ENCODE measurements at regions not wholly inside any gene's neighbourhood (a gene's known extent, or its start where the extent isn't known, plus 50 kb on each side); places are given as distances from the start of the nearest gene placed in this dataset.

GRCh38 chr16:85479972-85480726 is 133.0 kb upstream of the GSE1 start:
- no peak for ATAC-seq

GRCh38 chr16:85480727-85481101 is 132.4 kb upstream of the GSE1 start:
- ATAC-seq: no peak

GRCh38 chr16:85481206-85481605 is 131.9 kb upstream of the GSE1 start:
- ATAC-seq: no peak

- ATAC-seq: no peak
These were observed 131.4 kb upstream of the GSE1 start for GRCh38 chr16:85481738-85482137.

- ATAC-seq: no peak
These were observed 129.7 kb upstream of the GSE1 start for GRCh38 chr16:85483424-85483823.

- no peak for ATAC-seq
These were observed 128.5 kb upstream of the GSE1 start for GRCh38 chr16:85484347-85485300.

- no peak for ATAC-seq
These were observed 127.7 kb upstream of the GSE1 start for GRCh38 chr16:85485379-85485778.

GRCh38 chr16:85486256-85486915 is 126.7 kb upstream of the GSE1 start:
- ATAC-seq: no peak

- no peak for ATAC-seq
These were observed 124.7 kb upstream of the GSE1 start for GRCh38 chr16:85488414-85488813.

- no peak for ATAC-seq
These were observed 122.6 kb upstream of the GSE1 start for GRCh38 chr16:85490407-85491057.

GRCh38 chr16:85491058-85491771 is 121.9 kb upstream of the GSE1 start:
- no peak for ATAC-seq

GRCh38 chr16:85491798-85492294 is 121.3 kb upstream of the GSE1 start:
- ATAC-seq: no peak

- no peak for ATAC-seq
These were observed 120.7 kb upstream of the GSE1 start for GRCh38 chr16:85492295-85492864.

- ATAC-seq: no peak
These were observed 118.8 kb upstream of the GSE1 start for GRCh38 chr16:85494315-85494714.

GRCh38 chr16:85495259-85495658 is 117.9 kb upstream of the GSE1 start:
- ATAC-seq: no peak

- ATAC-seq: no peak
These were observed 117.1 kb upstream of the GSE1 start for GRCh38 chr16:85495823-85496538.

GRCh38 chr16:85497622-85498314 is 115.4 kb upstream of the GSE1 start:
- no peak for ATAC-seq

GRCh38 chr16:85498607-85499006 is 114.5 kb upstream of the GSE1 start:
- peak; percentile 27 to 47 for ATAC-seq

GRCh38 chr16:85500220-85500619 is 112.9 kb upstream of the GSE1 start:
- no peak for ATAC-seq

- no peak for ATAC-seq
These were observed 111.2 kb upstream of the GSE1 start for GRCh38 chr16:85501900-85502299.

Data from activated CD4-positive, CD25-positive, alpha-beta regulatory T cell treated with anti-CD3 and anti-CD28 coated beads, Interleukin-2, amount 50 U/mL, for 24 hours (primary cell).